ENCODE measurements at regions not wholly inside any gene's neighbourhood (a gene's known extent, or its start where the extent isn't known, plus 50 kb on each side); places are given as distances from the start of the nearest gene placed in this dataset.

- TF ChIP-seq FOXM1 (IDR thresholded peaks at IDR 0.05; ENCODE audit: borderline replicate concordance) (no peak), ZNF384 (IDR thresholded peaks at IDR 0.05) (no peak), TARDBP (IDR thresholded peaks at IDR 0.05) (no peak), ARNT (IDR thresholded peaks at IDR 0.05) (no peak), HDGF (IDR thresholded peaks at IDR 0.05; ENCODE audit: borderline replicate concordance) (no peak), BHLHE40 (IDR thresholded peaks at IDR 0.05; ENCODE audit: borderline replicate concordance) (no peak), ELF4 (IDR thresholded peaks at IDR 0.05) (no peak), FOXA1 (IDR thresholded peaks at IDR 0.05) (no peak), NFRKB (IDR thresholded peaks at IDR 0.05) (no peak), SP1 (IDR thresholded peaks at IDR 0.05) (no peak), SUZ12 (IDR thresholded peaks at IDR 0.05) (no peak), CTBP1 (IDR thresholded peaks at IDR 0.05; ENCODE audit: borderline replicate concordance) (no peak)
Observed at GRCh38 chr6:25006565-25007001, 70.8 kb upstream of the RIPOR2 start.
